SIG-M5 treated with dmso at 0.1 percent for 504 hours (cell line): ENCODE measurements at regions not wholly inside any gene's neighbourhood (a gene's known extent, or its start where the extent isn't known, plus 50 kb on each side); places are given as distances from the start of the nearest gene placed in this dataset.
A peak's percentile ranks its signal among the peaks of the same experiment; 100 is the strongest.

Experiments
- DNase-seq: peaks from one replicate; lab custom pipeline; 2025; ENCODE audit not compliant: unreplicated experiment; lab: John Stamatoyannopoulos, UW

- DNase-seq = no peak
Observed at GRCh38 chr2:187139469-187139868, 290.5 kb upstream of the ZSWIM2 start.

GRCh38 chr2:187138265-187138664, 289.3 kb upstream of the ZSWIM2 start:
- DNase-seq = peak; percentile 44

- no peak for DNase-seq
Observed at GRCh38 chr2:187136646-187137045, 287.7 kb upstream of the ZSWIM2 start.

- no peak for DNase-seq
Observed at GRCh38 chr2:187134306-187134705, 285.3 kb upstream of the ZSWIM2 start.

- no peak for DNase-seq
Observed at GRCh38 chr2:187129868-187130267, 280.9 kb upstream of the ZSWIM2 start.

GRCh38 chr2:187129306-187129705, 280.3 kb upstream of the ZSWIM2 start:
- no peak for DNase-seq

GRCh38 chr2:187126247-187127005, 277.5 kb upstream of the ZSWIM2 start:
- DNase-seq = no peak

- no peak for DNase-seq
Observed at GRCh38 chr2:187125318-187125717, 276.3 kb upstream of the ZSWIM2 start.

GRCh38 chr2:187124529-187124928, 275.6 kb upstream of the ZSWIM2 start:
- no peak for DNase-seq

GRCh38 chr2:187118331-187119099, 269.5 kb upstream of the ZSWIM2 start:
- no peak for DNase-seq

- DNase-seq = no peak
Observed at GRCh38 chr2:187117483-187117882, 268.5 kb upstream of the ZSWIM2 start.

GRCh38 chr2:187115627-187116026, 266.7 kb upstream of the ZSWIM2 start:
- no peak for DNase-seq

- no peak for DNase-seq
Observed at GRCh38 chr2:187107001-187107400, 258.0 kb upstream of the ZSWIM2 start.

GRCh38 chr2:187105218-187105617, 256.2 kb upstream of the ZSWIM2 start:
- DNase-seq = no peak

GRCh38 chr2:187102381-187102780, 253.4 kb upstream of the ZSWIM2 start:
- no peak for DNase-seq

- no peak for DNase-seq
Observed at GRCh38 chr2:187098154-187098553, 249.2 kb upstream of the ZSWIM2 start.

GRCh38 chr2:187093771-187094412, 244.9 kb upstream of the ZSWIM2 start:
- DNase-seq = no peak

GRCh38 chr2:187091664-187092063, 242.7 kb upstream of the ZSWIM2 start:
- no peak for DNase-seq

GRCh38 chr2:187084524-187084923, 235.6 kb upstream of the ZSWIM2 start:
- DNase-seq = no peak

- DNase-seq = no peak
Observed at GRCh38 chr2:187081461-187081860, 232.5 kb upstream of the ZSWIM2 start.

- no peak for DNase-seq
Observed at GRCh38 chr2:187079901-187080300, 230.9 kb upstream of the ZSWIM2 start.

GRCh38 chr2:187078297-187078696, 229.3 kb upstream of the ZSWIM2 start:
- peak; percentile 4 for DNase-seq
